Keratinocyte (primary cell): ENCODE measurements at regions not wholly inside any gene's neighbourhood (a gene's known extent, or its start where the extent isn't known, plus 50 kb on each side); places are given as distances from the start of the nearest gene placed in this dataset.

Experiments used
- DNase-seq: peaks from one replicate; pipeline ENCODE4 v3.0.0-alpha.2; 2011; ENCODE audit warnings: low read depth, missing footprints, low spot score
- FAIRE-seq: peaks from 2 replicates; lab custom pipeline; 2011; peaks lifted over from hg19 to GRCh38; lab: Jason Lieb, UNC
- H2AFZ ChIP-seq: 2 replicates; pipeline ENCODE4 v1.6.0; 2012; ENCODE audit warnings: low read length, control low read depth, inconsistent platforms; ENCODE audit not compliant: control insufficient read depth
- H3K27ac ChIP-seq: 2 replicates; pipeline ENCODE4 v1.5.1; 2011; ENCODE audit warnings: low read length; ENCODE audit not compliant: control insufficient read depth, insufficient read depth
- H3K27me3 ChIP-seq: 3 replicates; pipeline ENCODE4 v1.6.0; 2011; ENCODE audit warnings: low read length; ENCODE audit not compliant: control insufficient read depth, insufficient read depth; ENCODE audit errors: extremely low read depth
- H3K36me3 ChIP-seq, 2 experiments: 2 replicates in 1 of 2; 3 replicates in 1 of 2; pipeline ENCODE4 v1.5.1; 2011; ENCODE audit warnings: low read length in 2 of 2, mild to moderate bottlenecking in 1 of 2; ENCODE audit not compliant: control insufficient read depth in 2 of 2, insufficient read depth in 2 of 2; ENCODE audit errors: extremely low read depth in 1 of 2
- H3K4me1 ChIP-seq: 3 replicates; pipeline ENCODE4 v1.5.1; 2011; ENCODE audit warnings: low read length; ENCODE audit not compliant: control insufficient read depth, insufficient read depth; ENCODE audit errors: extremely low read depth
- H3K4me2 ChIP-seq: 3 replicates; pipeline ENCODE4 v1.6.0; 2011; ENCODE audit warnings: low read depth, low read length; ENCODE audit not compliant: control insufficient read depth, insufficient read depth; ENCODE audit errors: extremely low read depth
- H3K4me3 ChIP-seq, 3 experiments: fragments of 200-600 bp in 1 of 3; sonication (generic) in 1 of 3; 2 replicates in 2 of 3; 3 replicates in 1 of 3; pipeline ENCODE4 v1.5.1; 2011 to 2016; ENCODE audit warnings: low read length in 3 of 3, mild to moderate bottlenecking in 3 of 3, control low read depth in 2 of 3, inconsistent platforms in 1 of 3, low read depth in 1 of 3, mixed read lengths in 1 of 3, mixed run types in 1 of 3, moderate library complexity in 1 of 3; ENCODE audit not compliant: control insufficient read depth in 2 of 3, insufficient read depth in 2 of 3; ENCODE audit errors: extremely low read depth in 1 of 3
- H3K79me2 ChIP-seq: 2 replicates; pipeline ENCODE4 v1.6.0; 2012; ENCODE audit warnings: low read length; ENCODE audit not compliant: control insufficient read depth, insufficient read depth
- H3K9ac ChIP-seq: 3 replicates; pipeline ENCODE4 v1.6.0; 2011; ENCODE audit warnings: low read length; ENCODE audit not compliant: control insufficient read depth, insufficient read depth; ENCODE audit errors: extremely low read depth
- H3K9me1 ChIP-seq: 3 replicates; pipeline ENCODE4 v1.6.0; 2011; ENCODE audit warnings: low read length; ENCODE audit not compliant: control insufficient read depth, insufficient read depth; ENCODE audit errors: extremely low read depth
- H3K9me3 ChIP-seq: 2 replicates; pipeline ENCODE4 v1.5.1; 2012; ENCODE audit warnings: low read depth, low read length; ENCODE audit not compliant: control insufficient read depth
- H4K20me1 ChIP-seq: 3 replicates; pipeline ENCODE4 v1.6.0; 2011; ENCODE audit warnings: low read length; ENCODE audit not compliant: control insufficient read depth, insufficient read depth; ENCODE audit errors: extremely low read depth
- EZH2 ChIP-seq: IDR thresholded peaks from one replicate; pipeline ENCODE4 v1.6.1; 2012; ENCODE audit warnings: inconsistent platforms, mild to moderate bottlenecking, low read length, moderate library complexity
- dilution Hi-C: fragments of 300-500 bp; cut with MboI; formaldehyde crosslinking; loops from one replicate; pipeline ENCODE4 v1.7.0; 2020; ENCODE audit warnings: low sequenced_read_pairs; ENCODE audit not compliant: extremely low pct_ligation_motif_present
- TF ChIP-seq, protein P1 (sequence below), 3 experiments: IDR thresholded peaks in 1 of 3; conservative IDR thresholded peaks in 1 of 3; optimal IDR thresholded peaks in 1 of 3; 2 replicates in 2 of 3; 3 replicates in 1 of 3; pipeline versions ENCODE3 to v1.5.1; 2011; ENCODE audit warnings: low read length in 3 of 3, mild to moderate bottlenecking in 3 of 3, moderate library complexity in 2 of 3, control low read depth in 1 of 3, inconsistent platforms in 1 of 3; ENCODE audit not compliant: insufficient read depth in 2 of 3; ENCODE audit errors: extremely low read depth in 1 of 3

DNA sequence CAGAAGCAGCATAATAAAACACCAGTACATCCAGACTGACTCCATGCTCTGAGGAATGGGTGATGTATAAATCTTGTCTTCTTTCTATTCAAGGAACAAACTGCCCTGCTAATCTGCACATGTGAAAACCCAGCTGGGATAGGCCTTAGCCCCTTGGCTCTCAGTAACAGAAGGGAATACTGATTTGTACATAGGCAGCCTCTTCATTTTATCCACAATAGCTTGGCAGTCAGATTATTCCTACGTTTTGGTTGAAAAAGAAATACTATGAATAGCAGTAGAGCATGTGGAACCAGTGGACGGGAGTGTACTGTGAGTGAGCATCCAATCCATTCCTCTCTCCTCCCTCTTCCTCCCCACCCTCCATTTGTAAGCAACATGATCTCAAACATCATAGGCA, 113.5 kb upstream of the ARHGAP5 start:
- no peaks in the 10 kb centered on the region for H3K9me3 ChIP-seq
- no peaks in the 10 kb centered on the region for H3K27me3 ChIP-seq
- H4K20me1 ChIP-seq = no peaks in the 10 kb centered on the region
- H3K79me2 ChIP-seq = no peaks in the 10 kb centered on the region
- no peak overlapping the region for H2AFZ ChIP-seq
- TF ChIP-seq EZH2 = no peak
- TF ChIP-seq, protein P1, sequence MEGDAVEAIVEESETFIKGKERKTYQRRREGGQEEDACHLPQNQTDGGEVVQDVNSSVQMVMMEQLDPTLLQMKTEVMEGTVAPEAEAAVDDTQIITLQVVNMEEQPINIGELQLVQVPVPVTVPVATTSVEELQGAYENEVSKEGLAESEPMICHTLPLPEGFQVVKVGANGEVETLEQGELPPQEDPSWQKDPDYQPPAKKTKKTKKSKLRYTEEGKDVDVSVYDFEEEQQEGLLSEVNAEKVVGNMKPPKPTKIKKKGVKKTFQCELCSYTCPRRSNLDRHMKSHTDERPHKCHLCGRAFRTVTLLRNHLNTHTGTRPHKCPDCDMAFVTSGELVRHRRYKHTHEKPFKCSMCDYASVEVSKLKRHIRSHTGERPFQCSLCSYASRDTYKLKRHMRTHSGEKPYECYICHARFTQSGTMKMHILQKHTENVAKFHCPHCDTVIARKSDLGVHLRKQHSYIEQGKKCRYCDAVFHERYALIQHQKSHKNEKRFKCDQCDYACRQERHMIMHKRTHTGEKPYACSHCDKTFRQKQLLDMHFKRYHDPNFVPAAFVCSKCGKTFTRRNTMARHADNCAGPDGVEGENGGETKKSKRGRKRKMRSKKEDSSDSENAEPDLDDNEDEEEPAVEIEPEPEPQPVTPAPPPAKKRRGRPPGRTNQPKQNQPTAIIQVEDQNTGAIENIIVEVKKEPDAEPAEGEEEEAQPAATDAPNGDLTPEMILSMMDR (optimal IDR thresholded peaks at IDR 0.05 in 1 of 3, IDR thresholded peaks at IDR 0.05 in 1 of 3, conservative IDR thresholded peaks at IDR 0.05 in 1 of 3; ENCODE audit: extremely low read depth in 1 of 3, insufficient read depth in 2 of 3, low read length in 3 of 3) = no peak
- H3K4me3 ChIP-seq = no peak overlapping the region
- peaks cover 10% of the 10 kb centered on the region for H3K4me1 ChIP-seq
- FAIRE-seq (no peak), DNase-seq (no peak)
- H3K9me1 ChIP-seq = no peaks in the 10 kb centered on the region
- no peak overlapping the region for H3K9ac ChIP-seq
- no peak overlapping the region for H3K4me2 ChIP-seq
- dilution Hi-C loops = no loop called here
- H3K27ac ChIP-seq = no peak overlapping the region
- no peaks in the 10 kb centered on the region for H3K36me3 ChIP-seq

DNA sequence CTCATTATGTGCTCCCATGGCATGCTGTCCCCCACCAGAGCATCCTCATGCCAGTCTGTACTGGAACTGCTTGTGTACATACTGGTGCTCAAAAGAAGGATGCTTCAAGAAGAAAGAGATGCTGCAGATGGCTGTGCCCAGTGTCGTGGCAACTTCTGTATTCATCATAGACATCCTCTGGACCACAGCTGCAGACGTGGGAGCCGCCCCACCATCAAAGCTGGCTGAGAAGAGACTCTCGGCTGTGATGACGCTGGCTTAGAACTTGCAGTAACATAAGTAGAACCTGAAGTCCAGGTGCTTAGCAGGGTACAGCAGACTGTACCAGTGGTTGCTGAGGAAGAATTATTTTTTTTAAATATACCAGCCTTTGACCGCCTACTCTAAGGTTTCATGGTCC, 112.6 kb upstream of the ARHGAP5 start:
- H4K20me1 ChIP-seq = no peaks in the 10 kb centered on the region
- H2AFZ ChIP-seq = no peak overlapping the region
- H3K4me1 ChIP-seq = peaks cover 10% of the 10 kb centered on the region
- no peak overlapping the region for H3K4me2 ChIP-seq
- FAIRE-seq (no peak), DNase-seq (no peak)
- H3K27me3 ChIP-seq = no peaks in the 10 kb centered on the region
- H3K36me3 ChIP-seq = no peaks in the 10 kb centered on the region
- H3K27ac ChIP-seq = no peak overlapping the region
- no peak overlapping the region for H3K4me3 ChIP-seq
- no peaks in the 10 kb centered on the region for H3K9me3 ChIP-seq
- dilution Hi-C loops = no loop called here
- no peaks in the 10 kb centered on the region for H3K9me1 ChIP-seq
- H3K9ac ChIP-seq = no peak overlapping the region
- H3K79me2 ChIP-seq = no peaks in the 10 kb centered on the region
- TF ChIP-seq, protein P1 (optimal IDR thresholded peaks at IDR 0.05 in 1 of 3, IDR thresholded peaks at IDR 0.05 in 1 of 3, conservative IDR thresholded peaks at IDR 0.05 in 1 of 3; ENCODE audit: extremely low read depth in 1 of 3, insufficient read depth in 2 of 3, low read length in 3 of 3) = no peak
- no peak for TF ChIP-seq EZH2
